ACC112 (cell line): ENCODE measurements at regions not wholly inside any gene's neighbourhood (a gene's known extent, or its start where the extent isn't known, plus 50 kb on each side); places are given as distances from the start of the nearest gene placed in this dataset.

Experiments
- H2AFZ ChIP-seq: fragments of 200-600 bp; sonication (generic); one replicate; pipeline ENCODE4 v1.6.0; 2017; ENCODE audit warnings: antibody characterized with exemption, low read length; ENCODE audit not compliant: unreplicated experiment
- H3K27ac ChIP-seq: fragments of 200-600 bp; sonication (generic); 2 replicates; pipeline ENCODE4 v1.5.1; 2014; ENCODE audit warnings: low read depth, mild to moderate bottlenecking, antibody characterized with exemption, low read length, moderate library complexity
- H3K27me3 ChIP-seq: fragments of 200-600 bp; sonication (generic); 2 replicates; pipeline ENCODE4 v1.6.1; 2014; ENCODE audit warnings: mild to moderate bottlenecking, antibody characterized with exemption, low read length, moderate library complexity, mixed read lengths; ENCODE audit not compliant: insufficient read depth
- H3K36me3 ChIP-seq: fragments of 200-600 bp; sonication (generic); 2 replicates; pipeline ENCODE4 v1.6.1; 2016; ENCODE audit warnings: mild to moderate bottlenecking, antibody characterized with exemption, low read length, moderate library complexity, mixed read lengths; ENCODE audit not compliant: insufficient read depth
- H3K4me1 ChIP-seq: fragments of 200-600 bp; sonication (generic); one replicate; pipeline ENCODE4 v1.6.1; 2016; ENCODE audit warnings: low read length, mixed read lengths; ENCODE audit not compliant: insufficient read depth, unreplicated experiment, control insufficient read depth
- H3K4me3 ChIP-seq: fragments of 200-600 bp; sonication (generic); 2 replicates; pipeline ENCODE4 v1.5.1; 2014; ENCODE audit warnings: mild to moderate bottlenecking, low read depth, low read length
- H3K79me2 ChIP-seq: fragments of 200-600 bp; sonication (generic); one replicate; pipeline ENCODE4 v1.6.0; 2016; ENCODE audit warnings: low read length; ENCODE audit not compliant: control insufficient read depth, unreplicated experiment, insufficient read depth

GRCh38 chr3:105246536-105246935 lies 120.2 kb upstream of the ALCAM start:
- no peaks in the 10 kb centered on the region for H3K4me1 ChIP-seq
- no peaks in the 10 kb centered on the region for H3K79me2 ChIP-seq
- no peak overlapping the region for H3K27ac ChIP-seq
- H3K27me3 ChIP-seq: no peaks in the 10 kb centered on the region
- no peaks in the 10 kb centered on the region for H3K36me3 ChIP-seq
- H2AFZ ChIP-seq: no peak overlapping the region
- no peak overlapping the region for H3K4me3 ChIP-seq

GRCh38 chr3:105253225-105253624 lies 113.5 kb upstream of the ALCAM start:
- no peaks in the 10 kb centered on the region for H3K27me3 ChIP-seq
- H2AFZ ChIP-seq: no peak overlapping the region
- no peak overlapping the region for H3K4me3 ChIP-seq
- H3K36me3 ChIP-seq: no peaks in the 10 kb centered on the region
- H3K27ac ChIP-seq: no peak overlapping the region
- H3K4me1 ChIP-seq: peaks cover 12% of the 10 kb centered on the region
- H3K79me2 ChIP-seq: no peaks in the 10 kb centered on the region

- no peaks in the 10 kb centered on the region for H3K36me3 ChIP-seq
- no peak overlapping the region for H3K27ac ChIP-seq
- no peak overlapping the region for H2AFZ ChIP-seq
- no peaks in the 10 kb centered on the region for H3K27me3 ChIP-seq
- no peak overlapping the region for H3K4me3 ChIP-seq
- peaks cover 12% of the 10 kb centered on the region for H3K4me1 ChIP-seq
- no peaks in the 10 kb centered on the region for H3K79me2 ChIP-seq
Observed at GRCh38 chr3:105254154-105254553, 112.6 kb upstream of the ALCAM start.

- H3K79me2 ChIP-seq: no peaks in the 10 kb centered on the region
- H3K4me1 ChIP-seq: peaks cover 12% of the 10 kb centered on the region
- no peak overlapping the region for H3K4me3 ChIP-seq
- H2AFZ ChIP-seq: peak overlapping the region; percentile 34
- no peaks in the 10 kb centered on the region for H3K36me3 ChIP-seq
- no peak overlapping the region for H3K27ac ChIP-seq
- no peaks in the 10 kb centered on the region for H3K27me3 ChIP-seq
Observed at GRCh38 chr3:105255350-105255749, 111.4 kb upstream of the ALCAM start.

GRCh38 chr3:105259496-105259895 lies 107.2 kb upstream of the ALCAM start:
- H3K4me3 ChIP-seq: no peak overlapping the region
- H2AFZ ChIP-seq: no peak overlapping the region
- no peaks in the 10 kb centered on the region for H3K27me3 ChIP-seq
- H3K27ac ChIP-seq: no peak overlapping the region
- peaks cover 12% of the 10 kb centered on the region for H3K4me1 ChIP-seq
- H3K79me2 ChIP-seq: no peaks in the 10 kb centered on the region
- H3K36me3 ChIP-seq: no peaks in the 10 kb centered on the region

GRCh38 chr3:105260385-105260784 lies 106.3 kb upstream of the ALCAM start:
- H3K27ac ChIP-seq: no peak overlapping the region
- H3K4me3 ChIP-seq: no peak overlapping the region
- no peaks in the 10 kb centered on the region for H3K36me3 ChIP-seq
- no peak overlapping the region for H2AFZ ChIP-seq
- H3K79me2 ChIP-seq: no peaks in the 10 kb centered on the region
- H3K27me3 ChIP-seq: no peaks in the 10 kb centered on the region
- peaks cover 8% of the 10 kb centered on the region for H3K4me1 ChIP-seq

GRCh38 chr3:105274536-105274935 lies 92.2 kb upstream of the ALCAM start:
- peaks cover 35% of the 10 kb centered on the region for H3K4me1 ChIP-seq
- no peaks in the 10 kb centered on the region for H3K79me2 ChIP-seq
- H3K4me3 ChIP-seq: peak overlapping the region; percentile 18; the same call in 1 of the 2 replicates
- H3K36me3 ChIP-seq: 0 out of 2 replicates have a peak, but pooled peaks cover 3% of the 10 kb centered on the region
- H3K27ac ChIP-seq: peak overlapping the region; percentile 87
- no peaks in the 10 kb centered on the region for H3K27me3 ChIP-seq
- no peak overlapping the region for H2AFZ ChIP-seq

GRCh38 chr3:105274958-105275357 lies 91.8 kb upstream of the ALCAM start:
- Histone ChIP-seq H3K36me3 (0 out of 2 replicates have a peak, but pooled peaks cover 3% of the 10 kb centered on the region), H3K79me2 (no peaks in the 10 kb centered on the region), H2AFZ (no peak overlapping the region), H3K27ac (peak overlapping the region; percentile 87), H3K4me1 (peaks cover 35% of the 10 kb centered on the region), H3K4me3 (peak overlapping the region; percentile 18; the same call in 1 of the 2 replicates), H3K27me3 (no peaks in the 10 kb centered on the region)

- peaks cover 35% of the 10 kb centered on the region for H3K4me1 ChIP-seq
- no peak overlapping the region for H3K4me3 ChIP-seq
- no peaks in the 10 kb centered on the region for H3K79me2 ChIP-seq
- no peaks in the 10 kb centered on the region for H3K36me3 ChIP-seq
- H2AFZ ChIP-seq: no peak overlapping the region
- H3K27me3 ChIP-seq: no peaks in the 10 kb centered on the region
- no peak overlapping the region for H3K27ac ChIP-seq
Observed at GRCh38 chr3:105277656-105278055, 89.1 kb upstream of the ALCAM start.

- peaks cover 35% of the 10 kb centered on the region for H3K4me1 ChIP-seq
- H3K79me2 ChIP-seq: no peaks in the 10 kb centered on the region
- H3K27me3 ChIP-seq: no peaks in the 10 kb centered on the region
- no peak overlapping the region for H2AFZ ChIP-seq
- no peak overlapping the region for H3K4me3 ChIP-seq
- H3K27ac ChIP-seq: no peak overlapping the region
- H3K36me3 ChIP-seq: no peaks in the 10 kb centered on the region
Observed at GRCh38 chr3:105278688-105279087, 88.0 kb upstream of the ALCAM start.

- H3K27me3 ChIP-seq: no peaks in the 10 kb centered on the region
- H2AFZ ChIP-seq: no peak overlapping the region
- peaks cover 21% of the 10 kb centered on the region for H3K4me1 ChIP-seq
Observed at GRCh38 chr3:105281989-105282388, 84.7 kb upstream of the ALCAM start.

More at GRCh38 chr3:105281989-105282388, 84.7 kb upstream of the ALCAM start:
- H3K27ac ChIP-seq: no peak overlapping the region
- no peak overlapping the region for H3K4me3 ChIP-seq
- H3K79me2 ChIP-seq: no peaks in the 10 kb centered on the region
- H3K36me3 ChIP-seq: no peaks in the 10 kb centered on the region
